Lower leg skin (tissue), 4 donors: ENCODE measurements at regions not wholly inside any gene's neighbourhood (a gene's known extent, or its start where the extent isn't known, plus 50 kb on each side); places are given as distances from the start of the nearest gene placed in this dataset.

ENCODE experiments used
- DNase-seq, 2 donors: peaks; one replicate each; pipeline ENCODE4 v3.0.0-alpha.2; 2019; ENCODE audit warnings: low spot score in 2 of 2
- H3K4me3 ChIP-seq: fragments of 200-600 bp; sonication (generic); 2 replicates; pipeline ENCODE4 v1.5.1; 2017; ENCODE audit warnings: mild to moderate bottlenecking, low read depth; ENCODE audit not compliant: poor library complexity, severe bottlenecking
- POLR2A ChIP-seq, 2 donors: fragments of 450-650 bp; IDR thresholded peaks; one replicate each; pipeline ENCODE4 v1.6.1; 2016 to 2017; ENCODE audit warnings: antibody characterized with exemption in 2 of 2, mild to moderate bottlenecking in 1 of 2, moderate library complexity in 1 of 2
- WGBS, 2 donors: methylation state at CpG; one replicate each; pipeline ENCODE4 v1.1.5; 2018; 5-methylcytosine and 5-hydroxymethylcytosine counted together
- intact Hi-C: fragments of 100-400 bp; cut with DNase I; formaldehyde crosslinking; loops from one replicate; pipeline ENCODE4 v1.15.0; 2023; ENCODE audit warnings: low total_unique reads
- TF ChIP-seq, protein P1 (sequence below), 3 donors: fragments of 450-650 bp; IDR thresholded peaks; one replicate each; pipeline ENCODE4 v1.5.1; 2016; ENCODE audit warnings: antibody characterized with exemption in 3 of 3, mild to moderate bottlenecking in 3 of 3, moderate library complexity in 2 of 3

DNA sequence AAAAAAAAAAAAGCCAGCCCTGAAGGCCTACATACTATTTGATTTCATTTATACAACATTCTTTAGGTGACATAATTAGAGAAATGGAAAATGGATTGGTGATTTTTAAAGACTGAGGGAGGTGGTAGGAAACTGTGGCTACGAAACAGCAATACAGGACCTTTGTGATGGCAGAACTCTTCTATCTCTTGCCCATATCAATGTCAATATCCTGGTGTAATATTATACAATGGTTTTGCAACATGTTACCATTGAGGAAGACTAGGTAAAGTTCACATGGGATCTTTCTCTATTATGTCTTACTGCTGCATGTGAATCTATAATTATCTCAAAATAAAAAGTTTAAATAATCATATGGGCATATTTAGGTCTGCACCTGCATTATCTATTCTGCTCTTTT is 371.2 kb downstream of the ETS1 start:
- DNase-seq = no peak
- H3K4me3 ChIP-seq = no peak overlapping the region
- intact Hi-C loops = no loop called here
- WGBS, 2 donors = 95 to 98% methylated on average over 1 of the region's 1 CpG
- TF ChIP-seq POLR2A (IDR thresholded peaks at IDR 0.05) = no peak
- TF ChIP-seq, protein P1, sequence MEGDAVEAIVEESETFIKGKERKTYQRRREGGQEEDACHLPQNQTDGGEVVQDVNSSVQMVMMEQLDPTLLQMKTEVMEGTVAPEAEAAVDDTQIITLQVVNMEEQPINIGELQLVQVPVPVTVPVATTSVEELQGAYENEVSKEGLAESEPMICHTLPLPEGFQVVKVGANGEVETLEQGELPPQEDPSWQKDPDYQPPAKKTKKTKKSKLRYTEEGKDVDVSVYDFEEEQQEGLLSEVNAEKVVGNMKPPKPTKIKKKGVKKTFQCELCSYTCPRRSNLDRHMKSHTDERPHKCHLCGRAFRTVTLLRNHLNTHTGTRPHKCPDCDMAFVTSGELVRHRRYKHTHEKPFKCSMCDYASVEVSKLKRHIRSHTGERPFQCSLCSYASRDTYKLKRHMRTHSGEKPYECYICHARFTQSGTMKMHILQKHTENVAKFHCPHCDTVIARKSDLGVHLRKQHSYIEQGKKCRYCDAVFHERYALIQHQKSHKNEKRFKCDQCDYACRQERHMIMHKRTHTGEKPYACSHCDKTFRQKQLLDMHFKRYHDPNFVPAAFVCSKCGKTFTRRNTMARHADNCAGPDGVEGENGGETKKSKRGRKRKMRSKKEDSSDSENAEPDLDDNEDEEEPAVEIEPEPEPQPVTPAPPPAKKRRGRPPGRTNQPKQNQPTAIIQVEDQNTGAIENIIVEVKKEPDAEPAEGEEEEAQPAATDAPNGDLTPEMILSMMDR (IDR thresholded peaks at IDR 0.05) = no peak

DNA sequence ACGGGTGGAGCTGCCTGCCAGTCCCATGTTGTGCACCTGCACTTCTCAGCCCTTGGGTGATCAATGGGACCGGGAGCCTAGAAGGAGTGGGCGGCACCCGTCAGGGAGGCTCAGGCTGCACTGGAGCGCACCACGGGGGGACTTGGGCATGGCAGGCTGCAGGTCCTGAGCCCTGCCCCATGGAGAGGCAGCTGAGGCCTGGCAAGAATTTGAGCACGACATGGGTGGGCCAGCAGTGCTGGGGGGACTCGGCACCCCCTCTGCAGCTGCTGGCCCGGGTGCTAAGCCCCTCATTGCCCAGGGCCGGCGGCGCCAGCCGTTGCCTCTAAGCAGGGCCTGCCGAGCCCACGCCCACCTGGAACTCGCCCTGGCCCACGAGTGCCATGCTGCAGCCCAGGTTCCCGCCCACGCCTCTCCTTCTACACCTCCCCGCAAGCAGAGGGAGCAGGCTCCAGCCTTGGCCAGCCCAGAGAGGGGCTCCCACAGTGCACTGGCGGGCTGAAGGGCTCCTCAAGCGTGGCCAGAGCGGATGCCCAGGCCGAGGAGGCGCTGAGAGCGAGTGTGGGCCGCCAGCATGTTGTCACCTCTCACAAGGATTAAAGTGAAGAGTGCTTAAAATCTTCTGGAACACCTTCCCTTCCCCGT is 372.0 kb downstream of the ETS1 start:
- no peak overlapping the region for H3K4me3 ChIP-seq
- TF ChIP-seq, protein P1 (IDR thresholded peaks at IDR 0.05) = no peak
- TF ChIP-seq POLR2A (IDR thresholded peaks at IDR 0.05) = no peak
- WGBS, 2 donors = 81 to 93% methylated on average over 26 to 28 of the region's 28 CpGs
- DNase-seq = no peak
- intact Hi-C loops = no loop called here

DNA sequence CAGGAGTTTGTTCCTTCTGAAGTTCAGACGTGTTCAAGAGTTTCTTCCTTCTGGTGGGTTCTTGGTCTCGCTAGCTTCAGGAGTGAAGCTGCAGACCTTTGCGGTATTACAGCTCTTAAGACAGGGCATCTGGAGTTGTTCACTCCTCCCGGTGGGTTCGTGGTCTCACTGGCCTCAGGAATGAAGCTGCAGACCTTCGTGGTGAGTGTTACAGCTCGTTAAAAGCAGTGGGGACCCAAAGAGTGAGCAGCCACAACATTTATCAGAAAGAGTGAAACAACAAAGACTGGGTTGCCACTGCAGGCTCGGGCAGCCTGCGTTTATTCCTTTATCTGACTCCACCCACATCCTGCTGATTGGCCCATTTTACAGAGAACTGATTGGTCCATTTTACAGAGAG is 373.1 kb downstream of the ETS1 start:
- H3K4me3 ChIP-seq = no peak overlapping the region
- TF ChIP-seq, protein P1 (IDR thresholded peaks at IDR 0.05) = no peak
- no peak for TF ChIP-seq POLR2A (IDR thresholded peaks at IDR 0.05)
- intact Hi-C loops = no loop called here
- WGBS, 2 donors = 88 to 93% methylated on average over 9 of the region's 9 CpGs
- no peak for DNase-seq

DNA sequence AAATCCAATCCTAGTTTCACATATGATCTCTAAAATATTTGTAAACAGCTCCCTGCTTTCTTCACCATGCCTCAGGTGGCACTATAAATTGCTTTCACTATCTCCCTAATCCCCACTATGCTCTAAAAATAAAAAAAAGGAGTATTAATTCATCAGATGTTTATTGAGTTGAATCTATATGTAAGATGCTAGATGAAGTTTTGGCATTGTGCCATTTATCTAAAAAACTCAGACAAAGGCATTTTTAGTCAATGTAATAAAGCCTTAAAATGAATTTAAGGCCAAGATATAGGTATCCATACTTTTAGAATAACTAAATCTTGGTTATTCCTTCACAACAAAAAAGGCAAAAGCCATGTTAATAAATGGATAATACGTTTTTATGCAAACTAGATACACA is 373.9 kb downstream of the ETS1 start:
- no peak overlapping the region for H3K4me3 ChIP-seq
- intact Hi-C loops = no loop called here
- TF ChIP-seq, protein P1 (IDR thresholded peaks at IDR 0.05) = no peak
- TF ChIP-seq POLR2A (IDR thresholded peaks at IDR 0.05) = no peak
- WGBS, 2 donors = 81 to 88% methylated on average over 1 of the region's 1 CpG
- DNase-seq = no peak

DNA sequence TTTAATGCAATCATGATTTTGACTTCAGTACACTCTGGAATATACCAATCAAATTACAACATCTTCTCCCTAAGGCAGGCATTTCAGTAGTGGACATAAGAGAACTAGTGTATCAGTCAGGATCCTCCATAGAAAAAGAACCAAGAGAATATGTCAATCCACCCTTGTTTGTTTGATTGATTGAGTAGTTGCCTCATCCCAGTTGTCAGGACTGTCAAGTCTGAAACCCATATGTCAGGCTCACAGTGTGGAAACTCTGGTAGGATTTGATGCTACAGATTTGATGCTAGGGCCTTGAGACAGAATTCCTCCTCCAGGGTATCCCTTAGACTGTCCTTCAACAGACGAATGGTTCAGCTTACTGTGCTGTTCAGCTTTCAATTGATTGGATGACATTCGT is 375.0 kb downstream of the ETS1 start:
- 84 to 92% methylated on average over 2 of the region's 2 CpGs for WGBS, 2 donors
- intact Hi-C loops = no loop called here
- no peak overlapping the region for H3K4me3 ChIP-seq
- DNase-seq = no peak
- TF ChIP-seq POLR2A (IDR thresholded peaks at IDR 0.05) = no peak
- TF ChIP-seq, protein P1 (IDR thresholded peaks at IDR 0.05) = no peak
